HG03045 (cell line): ENCODE measurements at regions not wholly inside any gene's neighbourhood (a gene's known extent, or its start where the extent isn't known, plus 50 kb on each side); places are given as distances from the start of the nearest gene placed in this dataset.
"Not testable (repeated sequence)": the region's sequence is repeated elsewhere in the genome, so short reads cannot be mapped to it uniquely, and the experiment has no call there.

ENCODE experiments used
- ATAC-seq: cut with Tn5 transposase; IDR thresholded peaks from one replicate; pipeline ENCODE4 v1.9.1; 2021; ENCODE audit warnings: mild to moderate bottlenecking, moderate library complexity; ENCODE audit not compliant: unreplicated experiment

DNA sequence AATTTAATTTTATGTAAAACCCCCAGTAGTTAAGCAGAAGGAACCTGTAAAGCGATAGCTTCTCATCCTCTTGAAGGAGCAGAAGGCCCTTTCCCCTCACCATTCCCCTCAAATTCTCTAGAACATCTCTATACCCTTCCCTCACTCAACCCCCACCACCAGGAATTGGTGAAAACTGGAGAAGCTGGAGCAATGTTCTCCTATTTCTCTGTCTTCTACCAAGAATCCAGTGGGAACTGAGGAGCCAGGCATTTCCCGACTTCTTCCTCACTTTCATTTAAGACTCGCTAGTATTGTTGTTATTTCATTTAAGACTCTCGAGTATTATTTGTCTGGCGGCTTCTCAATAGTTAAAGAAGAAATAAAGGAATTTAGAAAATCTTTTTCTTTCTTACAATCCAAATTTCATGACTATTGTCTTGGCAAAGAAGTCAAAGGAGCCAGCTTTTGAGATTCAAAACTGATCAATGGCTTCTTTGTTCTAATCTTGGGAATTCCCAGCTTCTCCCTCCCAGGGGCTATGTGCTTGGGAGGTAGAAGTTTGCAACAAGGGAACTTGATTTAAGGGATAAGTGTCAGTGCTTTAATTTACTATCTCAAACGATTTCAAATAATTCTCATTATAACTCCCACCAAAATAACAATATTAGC, 253.3 kb upstream of the ADGRL2 start:
- no peak for ATAC-seq

DNA sequence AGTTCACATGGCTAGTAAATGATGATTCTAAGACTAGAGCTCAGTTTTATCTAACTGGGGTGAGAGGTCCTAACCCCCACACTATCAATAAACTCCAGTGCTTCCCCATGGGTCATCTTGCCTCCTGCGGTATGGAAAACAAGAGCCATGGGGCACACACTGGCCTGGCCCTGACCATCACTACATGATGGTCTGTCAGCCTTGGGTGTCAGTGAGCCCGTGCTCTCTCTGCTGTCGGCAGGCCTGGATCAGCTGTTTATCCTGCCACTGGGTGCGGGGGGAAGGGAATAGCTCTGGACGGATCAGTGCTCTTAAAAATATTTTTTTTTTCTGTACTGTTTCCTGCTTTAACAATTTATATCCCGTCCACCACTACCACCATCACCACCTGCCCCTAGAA, 255.0 kb upstream of the ADGRL2 start:
- ATAC-seq: no peak

DNA sequence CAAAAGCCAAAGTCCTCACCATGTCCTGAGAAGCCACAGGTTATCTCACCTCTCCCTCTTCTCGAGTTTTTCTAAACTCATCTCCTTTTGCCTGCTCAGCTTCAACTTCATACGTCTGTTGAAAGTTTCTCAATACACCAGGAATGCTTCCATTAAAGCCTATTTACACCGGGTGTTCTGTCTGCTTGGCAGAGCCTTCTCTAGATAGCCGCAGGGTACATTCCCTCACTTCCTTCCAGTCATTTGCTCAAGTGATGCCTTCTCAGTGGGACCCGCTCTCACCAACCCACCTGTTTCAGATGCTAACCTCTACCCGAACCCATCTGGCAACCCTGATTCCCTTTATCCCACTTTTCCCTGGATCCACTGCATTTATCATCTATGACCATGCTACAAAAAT, 257.0 kb upstream of the ADGRL2 start:
- no peak for ATAC-seq

- no peak for ATAC-seq
These were observed 258.5 kb upstream of the ADGRL2 start for GRCh38 chr1:81542196-81542595.

GRCh38 chr1:81540216-81540615, 260.5 kb upstream of the ADGRL2 start:
- ATAC-seq: no peak

DNA sequence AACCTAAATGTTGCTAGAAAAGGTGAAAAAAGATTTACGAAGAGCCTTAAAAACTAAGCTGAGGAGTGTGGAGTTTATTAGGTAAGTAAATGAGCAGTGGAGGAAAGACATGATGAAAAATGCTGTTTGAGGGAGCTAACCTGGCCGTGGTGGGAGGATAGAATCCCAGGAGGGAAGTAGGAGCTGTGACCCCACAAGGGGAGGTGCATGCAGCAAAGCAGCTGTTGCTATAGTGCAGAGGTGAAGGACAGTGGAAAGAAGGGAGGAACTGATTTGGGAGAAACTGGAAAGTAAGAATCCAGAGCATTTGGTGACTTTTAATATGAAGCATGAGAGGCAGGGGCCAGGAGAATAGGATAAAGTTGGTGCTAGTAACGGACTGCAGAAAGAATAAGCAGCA, 271.7 kb upstream of the ADGRL2 start:
- ATAC-seq: no peak

GRCh38 chr1:81525085-81525484, 275.6 kb upstream of the ADGRL2 start:
- ATAC-seq: no peak

- ATAC-seq: no peak
These were observed 280.7 kb upstream of the ADGRL2 start for GRCh38 chr1:81519987-81520386.

- ATAC-seq: no peak
These were observed 282.7 kb upstream of the ADGRL2 start for GRCh38 chr1:81517987-81518386.

DNA sequence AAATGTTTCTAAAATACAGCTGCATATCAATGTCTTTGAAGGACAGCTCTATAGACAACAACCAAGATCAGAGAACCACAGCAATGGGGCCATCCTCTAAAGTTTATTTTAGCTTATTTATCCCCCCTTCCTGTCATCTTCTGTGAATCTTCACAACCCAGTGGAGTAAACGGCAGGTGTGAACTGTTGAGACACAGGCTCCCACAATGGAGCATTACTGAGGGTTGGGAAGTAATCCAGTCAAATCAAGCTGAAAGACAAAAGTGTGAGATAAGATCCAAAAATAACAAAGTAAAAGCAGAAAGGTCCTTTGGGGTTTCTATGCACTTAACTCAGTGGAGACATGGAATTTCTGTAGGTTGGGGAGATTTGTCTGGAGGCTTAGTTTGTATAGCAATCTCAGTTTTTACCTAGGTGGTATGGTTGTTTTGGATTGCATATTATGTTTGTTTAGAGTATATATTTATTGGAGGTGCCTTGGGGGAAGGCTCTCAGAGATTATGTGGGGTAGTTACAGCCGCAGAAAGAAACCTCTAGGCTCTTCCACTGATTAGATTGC, 286.9 kb upstream of the ADGRL2 start:
- ATAC-seq: no peak

GRCh38 chr1:81512252-81513003, 288.3 kb upstream of the ADGRL2 start:
- ATAC-seq: no peak

DNA sequence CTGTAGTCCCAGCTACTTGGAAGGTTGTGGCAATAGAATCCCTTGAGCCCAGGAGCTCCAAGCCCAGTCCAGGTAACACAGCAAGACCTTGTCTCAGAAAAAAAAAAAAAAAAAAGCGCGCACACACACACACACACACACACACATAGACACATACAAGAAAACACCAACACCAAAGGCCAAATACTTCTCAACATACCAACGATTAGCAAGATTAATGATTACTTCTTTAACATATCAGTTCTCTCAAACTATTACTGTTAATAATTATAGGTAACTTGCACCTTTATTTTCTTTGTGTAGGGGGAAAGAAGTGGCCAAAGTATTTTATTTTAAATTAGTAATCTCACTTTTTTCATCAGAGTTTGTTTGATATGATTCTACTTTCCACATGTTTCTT, 289.5 kb upstream of the ADGRL2 start:
- ATAC-seq: no peak

DNA sequence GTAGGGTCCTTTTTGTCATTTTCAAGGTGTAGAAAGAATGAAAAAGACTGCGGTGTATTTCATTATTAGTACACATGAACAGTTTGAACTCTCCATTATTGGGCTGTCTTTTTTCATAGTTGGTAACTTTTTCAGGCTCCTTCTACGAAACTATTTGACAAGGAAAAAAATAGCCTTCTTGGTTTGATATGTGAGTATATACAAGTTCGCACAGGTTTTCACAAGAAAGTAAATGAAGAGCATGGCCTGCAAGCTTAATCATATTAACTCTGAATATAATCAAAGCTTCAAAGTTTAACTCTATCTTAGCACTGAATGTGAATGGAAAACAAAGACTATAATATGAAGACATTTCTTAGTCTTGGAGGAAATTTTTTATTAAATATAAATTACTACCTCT, 290.0 kb upstream of the ADGRL2 start:
- no peak for ATAC-seq

DNA sequence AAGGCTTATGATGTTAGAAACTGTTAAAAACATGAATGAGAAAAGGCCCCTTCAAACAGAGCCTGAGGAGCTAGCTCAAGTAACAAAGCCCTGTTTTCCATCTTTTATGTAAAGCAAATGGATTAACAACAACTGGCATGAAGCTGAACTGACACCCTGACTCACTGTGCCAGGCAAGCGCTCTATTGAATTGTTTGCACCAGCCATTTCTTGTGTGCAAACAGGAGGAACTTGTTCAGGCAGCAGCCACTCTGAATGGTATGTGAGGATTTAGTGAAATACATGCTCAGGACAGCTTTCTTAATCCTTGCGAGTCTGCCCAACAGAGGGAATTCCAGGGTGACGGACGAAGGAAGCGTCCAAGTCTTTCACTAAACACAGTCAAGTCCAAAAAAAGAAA, 291.1 kb upstream of the ADGRL2 start:
- no peak for ATAC-seq

- ATAC-seq: no peak
These were observed 294.0 kb upstream of the ADGRL2 start for GRCh38 chr1:81506699-81507098.

DNA sequence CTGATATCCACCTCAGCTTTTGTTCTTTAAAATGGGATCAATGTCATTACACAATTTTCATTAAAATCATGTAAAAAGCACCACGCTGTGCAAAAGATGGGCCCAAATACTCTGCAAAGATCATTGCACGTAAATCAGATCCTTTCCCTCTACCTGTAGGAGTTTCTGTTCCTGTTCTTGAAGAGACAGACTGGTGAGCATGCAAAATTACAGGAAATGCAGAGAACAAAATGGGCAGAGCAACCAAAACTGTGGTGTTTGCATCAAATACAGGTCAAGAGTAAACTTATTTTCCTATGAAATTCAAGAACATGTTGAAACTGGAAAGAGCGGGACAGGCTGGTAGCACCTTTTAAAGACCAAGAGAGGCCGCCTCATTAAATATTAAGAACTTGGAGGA, 294.9 kb upstream of the ADGRL2 start:
- ATAC-seq: peak; percentile 80

- ATAC-seq: not testable (repeated sequence)
These were observed 295.9 kb upstream of the ADGRL2 start for GRCh38 chr1:81504820-81505219.

GRCh38 chr1:81502705-81503104, 298.0 kb upstream of the ADGRL2 start:
- not testable (repeated sequence) for ATAC-seq

DNA sequence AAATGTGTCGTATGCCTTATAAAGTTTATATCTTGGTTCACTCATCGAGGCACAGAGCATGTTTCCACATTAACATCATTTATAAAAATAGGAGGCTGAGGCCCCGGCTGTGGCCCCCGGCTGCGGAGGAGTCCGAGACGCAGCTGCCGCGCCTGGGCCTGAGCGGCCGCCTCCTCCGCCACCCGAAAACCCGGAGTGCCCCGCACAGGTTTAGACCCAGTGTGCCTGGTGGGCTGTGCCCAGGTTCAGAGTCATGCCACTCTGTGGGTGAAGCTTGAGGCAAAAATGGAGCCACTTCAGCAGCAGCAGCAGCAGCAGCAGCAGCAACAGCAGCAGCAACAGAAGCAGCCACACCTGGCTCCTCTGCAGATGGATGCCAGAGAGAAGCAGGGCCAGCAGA, 299.2 kb upstream of the ADGRL2 start:
- ATAC-seq: not testable (repeated sequence)

DNA sequence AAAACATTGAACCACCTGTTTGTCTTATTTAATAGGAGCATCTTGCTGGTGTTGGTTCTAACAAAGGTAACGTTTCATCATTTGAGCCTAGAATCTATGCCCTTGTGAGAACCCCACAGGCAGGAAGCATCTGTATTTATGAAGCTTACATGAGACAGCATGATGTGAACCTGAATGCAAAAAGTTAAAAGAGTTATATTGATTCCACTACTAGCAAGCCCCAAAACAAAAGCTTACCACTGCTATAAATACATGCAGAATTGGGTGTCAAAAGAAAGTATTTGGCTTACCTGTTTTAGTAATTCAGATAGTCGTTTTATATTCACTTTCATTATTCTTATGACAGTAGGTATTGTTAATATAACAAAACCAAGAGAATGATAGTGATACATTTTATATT, 301.2 kb upstream of the ADGRL2 start:
- no peak for ATAC-seq

DNA sequence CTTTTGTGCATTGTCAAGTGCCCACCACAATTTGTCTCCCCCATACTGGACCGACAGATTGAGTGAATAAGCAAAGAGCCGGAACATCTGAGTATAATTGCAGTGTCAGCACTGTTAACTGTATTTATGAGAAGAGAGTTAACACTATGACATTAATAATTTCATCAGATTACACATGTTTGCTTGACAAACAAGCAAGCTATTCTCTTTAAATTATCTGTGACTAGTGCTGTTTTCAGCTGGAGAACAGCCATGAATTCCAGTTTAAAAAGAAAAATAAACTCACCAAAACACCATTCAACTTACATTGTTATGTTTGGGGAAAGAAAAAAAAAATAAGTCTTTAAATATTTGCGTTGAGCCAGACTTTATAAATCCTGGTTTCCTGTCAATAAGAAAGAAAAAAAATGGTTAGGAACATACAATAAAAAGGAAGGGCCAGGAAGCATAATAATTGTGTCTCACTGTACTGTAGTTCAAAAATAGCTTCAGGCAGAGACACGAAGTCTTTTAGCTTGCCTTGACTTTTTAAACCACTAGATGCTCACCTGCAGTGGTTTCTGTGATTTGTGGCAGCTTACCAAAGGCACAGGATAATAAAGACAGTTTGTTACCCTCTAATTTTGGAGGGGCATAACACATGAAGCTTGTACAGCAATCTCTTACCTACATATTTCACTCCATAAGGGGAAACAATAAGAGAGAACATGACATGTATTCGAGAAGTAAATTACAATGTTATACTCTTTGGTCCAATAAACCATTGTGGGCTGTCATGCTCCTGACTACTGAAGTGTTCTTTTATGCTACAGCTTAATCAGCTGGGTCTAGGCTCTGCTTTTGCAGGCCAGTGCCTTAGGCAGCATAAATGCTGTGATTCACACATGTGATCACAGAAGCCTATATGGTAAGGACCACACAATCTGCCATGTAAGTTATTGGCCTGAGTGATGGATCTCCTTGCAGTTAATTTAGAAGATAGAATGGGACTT, 302.0 kb upstream of the ADGRL2 start:
- no peak for ATAC-seq
